Body of pancreas (tissue), 4 donors: ENCODE measurements at regions not wholly inside any gene's neighbourhood (a gene's known extent, or its start where the extent isn't known, plus 50 kb on each side); places are given as distances from the start of the nearest gene placed in this dataset.

Source experiments
- CTCF ChIP-seq, 7 experiments: fragments of 450-650 bp in 4 of 7; fragments of 200-600 bp in 3 of 7; sonication (generic) in 3 of 7; IDR thresholded peaks; one replicate each; pipeline ENCODE4 v1.5.1; 2016 to 2019; ENCODE audit warnings: antibody characterized with exemption in 7 of 7
- POLR2A ChIP-seq, 3 donors: fragments of 450-650 bp; IDR thresholded peaks; one replicate each; pipeline ENCODE4 v1.6.1; 2016; ENCODE audit warnings: antibody characterized with exemption in 3 of 3, mild to moderate bottlenecking in 2 of 3

GRCh38 chr16:86834451-86835035 lies 256.2 kb downstream of the FOXL1 start:
- TF ChIP-seq CTCF (IDR thresholded peaks at IDR 0.05): no peak
- TF ChIP-seq POLR2A (IDR thresholded peaks at IDR 0.05): no peak
